Raji (cell line): ENCODE measurements at regions not wholly inside any gene's neighbourhood (a gene's known extent, or its start where the extent isn't known, plus 50 kb on each side); places are given as distances from the start of the nearest gene placed in this dataset.

Experiments
- POLR2A ChIP-seq: IDR thresholded peaks from 2 replicates; pipeline ENCODE4 v1.6.1; 2011; ENCODE audit warnings: low read depth, low read length, control low read depth; ENCODE audit not compliant: insufficient read depth

DNA sequence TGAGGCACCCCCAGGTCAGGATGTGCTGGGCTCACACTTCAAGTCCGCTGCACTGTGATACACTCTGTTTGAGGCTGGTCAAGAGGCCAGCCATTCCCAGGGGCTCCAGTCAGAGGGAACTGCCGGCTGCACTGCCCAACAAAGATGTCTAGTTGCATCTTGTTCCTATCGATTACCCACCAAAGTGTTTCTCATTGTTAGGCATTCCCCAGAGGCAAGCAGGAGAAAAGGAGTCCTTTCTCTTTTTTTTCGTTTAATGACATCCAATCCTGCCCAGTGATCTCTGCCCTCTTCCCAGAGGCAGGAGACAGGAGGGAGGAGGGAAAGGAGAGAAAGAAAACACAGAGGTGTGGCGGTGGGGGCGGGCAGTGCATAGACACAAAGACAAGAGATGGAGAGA lies 150.4 kb downstream of the OMA1 start:
- TF ChIP-seq POLR2A: no peak

- TF ChIP-seq POLR2A: no peak
Measured at GRCh38 chr1:58395355-58395754, 151.2 kb downstream of the OMA1 start.

DNA sequence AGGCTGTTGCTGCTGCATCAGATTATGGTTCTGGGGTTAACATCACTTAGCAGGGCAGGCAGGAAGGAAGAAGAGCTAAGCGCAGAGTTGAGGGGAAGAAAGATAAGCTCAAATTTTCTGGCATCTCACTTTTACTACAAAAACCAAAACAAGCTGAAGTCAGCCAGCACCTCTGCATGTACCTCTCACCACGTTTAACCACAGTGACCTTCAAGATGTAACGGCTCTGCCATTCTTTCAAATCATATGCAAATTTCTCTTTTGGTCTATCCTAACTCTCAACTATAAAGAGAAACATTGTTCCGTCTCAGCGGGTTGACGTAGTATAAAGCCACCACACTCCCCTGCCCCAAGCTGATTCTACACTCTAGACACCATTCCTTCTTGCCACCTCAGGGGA lies 154.4 kb downstream of the OMA1 start:
- TF ChIP-seq POLR2A: peak; percentile 40; the same call in 1 of the 2 replicates

DNA sequence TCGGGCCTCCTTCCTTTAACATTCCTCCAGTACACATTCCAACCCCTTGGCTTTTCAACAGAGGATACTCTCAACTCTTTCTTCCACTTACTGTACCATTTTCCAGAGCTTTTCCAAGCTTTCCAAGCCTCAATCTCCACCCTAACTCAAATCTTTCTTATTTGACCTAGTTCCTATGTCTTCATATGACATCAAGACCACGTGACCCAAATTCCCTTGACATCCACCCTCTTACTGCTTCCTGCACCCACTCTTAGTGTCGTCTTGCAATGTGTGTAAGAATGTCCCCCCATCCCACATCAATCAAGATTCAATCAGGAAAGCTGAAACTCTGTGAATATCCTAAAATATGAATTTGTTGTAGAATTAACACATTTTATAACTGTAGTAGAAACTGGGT lies 155.0 kb downstream of the OMA1 start:
- no peak for TF ChIP-seq POLR2A

DNA sequence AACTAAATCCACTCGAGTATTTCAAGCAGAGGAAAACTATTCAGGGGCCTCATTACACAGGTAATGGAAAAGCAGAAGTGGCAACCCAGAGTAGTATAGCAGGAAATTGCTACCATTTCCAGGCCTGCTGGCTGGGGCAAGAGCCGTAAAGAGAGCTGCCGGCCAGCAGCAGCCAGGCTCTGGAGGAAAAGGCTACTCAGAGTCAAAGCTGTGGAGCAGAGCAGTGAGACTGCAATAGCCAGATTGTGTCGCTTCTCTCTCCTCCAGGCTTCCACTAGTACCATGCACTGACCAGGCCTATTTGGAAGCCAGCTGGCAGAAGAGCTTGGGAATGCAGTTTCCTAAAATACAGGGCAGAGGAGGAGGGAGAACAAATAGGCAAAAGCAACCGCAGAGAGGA lies 155.5 kb downstream of the OMA1 start:
- TF ChIP-seq POLR2A: no peak

GRCh38 chr1:58390091-58390490 lies 156.4 kb downstream of the OMA1 start:
- TF ChIP-seq POLR2A: no peak

GRCh38 chr1:58380345-58380744 lies 166.2 kb downstream of the OMA1 start:
- TF ChIP-seq POLR2A: no peak

- TF ChIP-seq POLR2A: no peak
Measured at GRCh38 chr1:58367217-58367616, 179.3 kb downstream of the OMA1 start.

DNA sequence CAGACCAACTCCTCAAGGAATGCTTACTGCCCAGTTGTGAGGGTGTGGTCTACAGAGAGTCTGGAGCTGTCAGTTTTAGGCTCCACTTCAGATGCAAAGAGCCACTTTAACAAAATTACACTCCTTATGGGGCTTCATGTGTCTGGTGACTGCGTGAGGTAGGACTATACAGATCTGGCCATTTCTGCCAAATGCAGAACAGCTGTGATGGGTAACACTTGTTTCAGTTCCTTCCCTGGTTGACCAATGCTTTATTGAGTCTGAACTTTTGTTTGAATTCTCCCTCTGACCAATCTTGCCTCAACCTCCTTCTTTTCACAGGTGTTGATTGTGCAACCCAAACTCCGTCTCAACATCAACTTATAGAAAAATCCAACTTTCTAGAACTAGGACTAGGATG lies 181.2 kb downstream of the OMA1 start:
- TF ChIP-seq POLR2A: no peak

GRCh38 chr1:58363585-58363984 lies 182.9 kb downstream of the OMA1 start:
- no peak for TF ChIP-seq POLR2A

DNA sequence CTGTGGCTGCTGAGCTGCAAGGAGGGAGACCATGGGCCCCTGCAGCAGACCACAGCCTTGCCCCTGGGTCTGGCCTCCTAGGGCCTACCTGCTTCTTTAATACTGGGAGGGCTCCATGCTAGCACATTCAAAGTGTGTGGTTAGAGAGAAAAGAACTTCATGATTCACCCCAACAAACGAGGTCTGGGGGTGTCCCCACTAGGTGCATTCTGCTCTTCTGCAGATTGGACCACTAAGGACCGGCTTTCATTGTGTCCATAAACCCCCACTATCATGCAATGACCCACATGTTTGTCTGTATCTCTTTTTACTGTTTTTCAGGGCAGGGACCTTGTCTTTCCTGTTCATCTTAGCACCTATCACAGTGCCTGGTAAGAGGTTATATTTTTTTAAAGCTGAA lies 185.4 kb downstream of the OMA1 start:
- TF ChIP-seq POLR2A: no peak

GRCh38 chr1:58358346-58358745 lies 188.2 kb downstream of the OMA1 start:
- TF ChIP-seq POLR2A: no peak

- no peak for TF ChIP-seq POLR2A
Measured at GRCh38 chr1:58356402-58356801, 190.1 kb downstream of the OMA1 start.

- TF ChIP-seq POLR2A: no peak
Measured at GRCh38 chr1:58353168-58353567, 193.4 kb downstream of the OMA1 start.

DNA sequence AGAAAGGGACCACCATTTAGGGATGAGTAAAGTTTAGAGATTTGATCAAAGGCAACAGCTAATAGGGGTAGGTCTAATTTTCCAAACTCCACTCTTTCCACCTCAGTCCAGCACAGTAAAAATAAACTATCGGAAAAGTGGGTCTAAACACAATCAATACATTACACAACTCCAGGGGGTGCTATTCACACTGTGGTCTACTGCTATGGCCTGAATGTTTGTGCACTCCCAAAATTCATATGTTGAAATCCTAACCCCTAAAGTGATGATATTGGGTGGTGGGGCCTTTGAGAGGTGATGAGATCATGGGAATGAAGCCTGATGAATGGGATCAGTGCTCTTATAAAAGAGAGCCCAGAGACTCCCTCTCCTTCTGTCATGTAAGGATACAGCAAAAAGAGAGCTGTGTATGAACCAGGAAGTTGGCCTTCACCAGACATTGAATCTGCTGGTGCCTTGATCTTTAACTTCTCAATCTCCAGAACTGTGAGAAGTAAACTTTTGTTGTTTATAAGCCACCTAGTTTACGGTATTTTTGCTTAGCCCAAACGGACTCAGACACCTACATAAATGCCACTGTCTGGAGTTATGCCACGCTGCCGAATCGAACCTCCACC lies 193.9 kb downstream of the OMA1 start:
- TF ChIP-seq POLR2A: no peak

DNA sequence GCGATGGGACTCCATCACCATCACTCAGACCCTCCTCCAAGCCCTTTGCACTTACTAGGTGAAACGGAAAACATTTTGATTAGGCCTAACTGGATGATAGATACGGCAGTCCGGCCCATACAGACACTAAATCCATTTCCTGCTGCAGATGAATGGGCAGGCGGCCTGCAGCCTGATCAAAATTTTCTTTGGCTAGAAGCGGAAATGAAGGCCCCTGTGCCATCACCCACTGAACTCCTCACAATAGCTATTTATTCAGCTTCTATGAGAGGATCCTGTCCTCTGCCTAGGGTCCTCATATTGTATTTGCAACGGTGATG lies 200.5 kb downstream of the OMA1 start:
- TF ChIP-seq POLR2A: no peak

DNA sequence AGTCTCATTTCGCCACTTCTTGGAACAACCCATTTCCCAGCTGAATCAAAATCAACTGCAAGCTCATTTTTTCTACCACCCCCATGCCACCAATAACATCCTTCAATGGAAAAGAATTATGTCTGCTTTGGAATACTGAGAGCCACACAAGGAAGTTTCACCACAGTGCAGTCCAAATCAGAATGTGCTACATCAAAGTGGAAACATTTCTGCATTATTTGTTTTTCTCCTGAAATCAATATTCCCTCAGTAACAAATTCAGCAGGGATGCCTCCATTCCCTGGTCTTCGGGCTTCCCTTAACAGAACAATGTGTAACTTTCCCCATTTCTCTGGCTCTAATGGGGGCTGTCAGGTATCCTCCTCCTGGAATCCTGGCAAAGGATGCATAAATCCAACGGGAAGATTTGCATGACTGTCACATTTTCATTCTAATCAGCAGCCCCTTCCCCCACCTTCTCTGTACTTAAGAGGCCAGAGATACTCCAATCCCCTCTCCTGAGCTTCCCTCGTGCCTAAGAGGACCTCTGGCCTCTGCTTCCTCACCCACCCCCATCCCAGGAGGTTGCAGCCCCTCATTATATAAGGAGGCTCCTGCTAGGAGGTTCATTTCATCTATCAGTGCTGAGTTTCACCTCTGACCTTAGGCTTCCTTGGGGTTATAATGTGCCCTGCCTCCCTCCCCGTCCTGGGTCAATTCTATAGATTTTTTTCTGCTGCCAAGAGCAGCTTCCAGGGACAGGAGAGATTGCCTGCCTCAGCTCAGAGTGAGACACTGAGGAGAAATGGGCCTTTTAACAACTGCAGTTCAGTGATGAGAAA lies 201.1 kb downstream of the OMA1 start:
- TF ChIP-seq POLR2A: no peak

- no peak for TF ChIP-seq POLR2A
Measured at GRCh38 chr1:58340185-58340584, 206.3 kb downstream of the OMA1 start.

GRCh38 chr1:58338081-58338480 lies 208.4 kb downstream of the OMA1 start:
- TF ChIP-seq POLR2A: no peak
